Thyroid gland (tissue), 4 donors: ENCODE measurements at regions not wholly inside any gene's neighbourhood (a gene's known extent, or its start where the extent isn't known, plus 50 kb on each side); places are given as distances from the start of the nearest gene placed in this dataset.

Experiments used
- DNase-seq, 2 donors: peaks; one replicate each; pipeline ENCODE4 v3.0.0-alpha.2; 2019
- H3K27ac ChIP-seq, 3 donors: fragments of 200-600 bp; sonication (generic); 1 replicate in 2 of 3; 2 replicates in 1 of 3; pipeline ENCODE4 v1.5.1; 2016 to 2019; ENCODE audit warnings: mild to moderate bottlenecking in 1 of 3, moderate library complexity in 1 of 3
- H3K27me3 ChIP-seq: fragments of 200-600 bp; sonication (generic); one replicate; pipeline ENCODE4 v1.5.1; 2019
- H3K36me3 ChIP-seq, 2 donors: fragments of 200-600 bp; sonication (generic); one replicate each; pipeline ENCODE4 v1.5.1; 2016 to 2019
- H3K4me1 ChIP-seq, 2 donors: fragments of 200-600 bp; sonication (generic); one replicate each; pipeline ENCODE4 v1.5.1; 2017 to 2019
- H3K4me3 ChIP-seq, 3 donors: fragments of 200-600 bp; sonication (generic); replicated peaks in 1 of 3; 1 replicate in 2 of 3; 2 replicates in 1 of 3; pipeline ENCODE4 v1.5.1; 2016; ENCODE audit warnings: mild to moderate bottlenecking in 1 of 3
- H3K9me3 ChIP-seq: fragments of 200-600 bp; sonication (generic); one replicate; pipeline ENCODE4 v1.5.1; 2017
- POLR2A ChIP-seq, 2 donors: fragments of 450-650 bp; IDR thresholded peaks; one replicate each; pipeline ENCODE4 v1.6.1; 2017; ENCODE audit warnings: antibody characterized with exemption in 2 of 2, mild to moderate bottlenecking in 2 of 2, moderate library complexity in 1 of 2
- WGBS, 2 donors: methylation state at CpG; one replicate each; pipeline ENCODE4 v1.1.5; 2017; 5-methylcytosine and 5-hydroxymethylcytosine counted together
- intact Hi-C: fragments of 100-400 bp; cut with DNase I; formaldehyde crosslinking; loops from one replicate; pipeline ENCODE4 v1.15.1; 2023
- TF ChIP-seq, protein P1 (sequence below), 6 experiments: fragments of 200-600 bp in 3 of 6; fragments of 450-650 bp in 3 of 6; sonication (generic) in 3 of 6; IDR thresholded peaks; one replicate each; pipeline ENCODE4 v1.5.1; 2016 to 2019; ENCODE audit warnings: antibody characterized with exemption in 6 of 6, mild to moderate bottlenecking in 2 of 6, inconsistent platforms in 1 of 6, moderate library complexity in 1 of 6

DNA sequence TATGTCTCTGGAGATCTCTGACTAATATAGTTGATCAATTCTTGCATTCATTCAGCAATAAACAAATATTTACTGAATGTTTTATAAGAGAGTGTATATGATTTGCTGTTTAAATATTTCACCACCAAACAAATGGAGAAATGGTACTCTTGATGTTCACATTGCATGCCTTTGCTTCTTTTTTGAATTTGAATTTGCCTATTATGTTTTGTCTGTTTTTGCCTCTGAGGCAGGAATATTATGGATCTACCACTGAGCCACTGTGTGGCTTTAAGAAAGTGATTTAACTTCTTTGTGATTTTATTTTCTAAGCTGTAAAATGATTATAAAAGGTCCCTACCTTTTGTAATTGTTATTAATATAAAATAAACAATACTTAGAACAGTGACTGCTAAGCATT lies 345.0 kb downstream of the DOK5 start:
- DNase-seq, result no peak
- no peak for TF ChIP-seq POLR2A (IDR thresholded peaks at IDR 0.05)
- TF ChIP-seq, protein P1, sequence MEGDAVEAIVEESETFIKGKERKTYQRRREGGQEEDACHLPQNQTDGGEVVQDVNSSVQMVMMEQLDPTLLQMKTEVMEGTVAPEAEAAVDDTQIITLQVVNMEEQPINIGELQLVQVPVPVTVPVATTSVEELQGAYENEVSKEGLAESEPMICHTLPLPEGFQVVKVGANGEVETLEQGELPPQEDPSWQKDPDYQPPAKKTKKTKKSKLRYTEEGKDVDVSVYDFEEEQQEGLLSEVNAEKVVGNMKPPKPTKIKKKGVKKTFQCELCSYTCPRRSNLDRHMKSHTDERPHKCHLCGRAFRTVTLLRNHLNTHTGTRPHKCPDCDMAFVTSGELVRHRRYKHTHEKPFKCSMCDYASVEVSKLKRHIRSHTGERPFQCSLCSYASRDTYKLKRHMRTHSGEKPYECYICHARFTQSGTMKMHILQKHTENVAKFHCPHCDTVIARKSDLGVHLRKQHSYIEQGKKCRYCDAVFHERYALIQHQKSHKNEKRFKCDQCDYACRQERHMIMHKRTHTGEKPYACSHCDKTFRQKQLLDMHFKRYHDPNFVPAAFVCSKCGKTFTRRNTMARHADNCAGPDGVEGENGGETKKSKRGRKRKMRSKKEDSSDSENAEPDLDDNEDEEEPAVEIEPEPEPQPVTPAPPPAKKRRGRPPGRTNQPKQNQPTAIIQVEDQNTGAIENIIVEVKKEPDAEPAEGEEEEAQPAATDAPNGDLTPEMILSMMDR (IDR thresholded peaks at IDR 0.05), result no peak
- Histone ChIP-seq H3K4me3 (no peak overlapping the region), H3K36me3 (no peaks in the 10 kb centered on the region), H3K4me1 (no peaks in the 10 kb centered on the region), H3K9me3 (no peaks in the 10 kb centered on the region), H3K27me3 (no peaks in the 10 kb centered on the region), H3K27ac (no peak overlapping the region)
- intact Hi-C loops, result no loop called here

DNA sequence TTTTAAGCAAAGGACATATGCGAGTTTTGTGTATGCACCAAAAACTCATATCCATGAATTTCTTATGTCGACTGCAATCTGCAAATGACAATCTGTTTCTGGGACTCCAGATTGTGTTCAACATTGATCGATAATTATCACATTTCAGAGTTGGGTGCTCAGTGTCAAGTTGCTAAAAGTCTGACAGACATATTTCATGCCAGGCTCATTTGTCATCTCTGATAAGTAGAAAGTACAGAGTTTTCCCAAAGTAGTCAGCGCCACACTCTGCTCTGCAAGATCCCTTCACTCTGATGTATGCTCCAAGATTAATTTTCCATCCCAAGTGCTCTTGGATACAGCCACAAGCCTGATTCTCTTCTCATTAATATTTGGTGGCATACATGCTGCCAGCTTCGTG lies 331.1 kb downstream of the DOK5 start:
- 81% methylated on average over 5 of the region's 5 CpGs for WGBS, 2 donors
- no peak for DNase-seq
- no peak for TF ChIP-seq POLR2A (IDR thresholded peaks at IDR 0.05)
- TF ChIP-seq, protein P1 (IDR thresholded peaks at IDR 0.05), result no peak
- intact Hi-C loops, result no loop called here
- H3K9me3 ChIP-seq, result no peaks in the 10 kb centered on the region
- no peaks in the 10 kb centered on the region for H3K4me1 ChIP-seq
- no peaks in the 10 kb centered on the region for H3K27me3 ChIP-seq
- no peak overlapping the region for H3K4me3 ChIP-seq
- H3K36me3 ChIP-seq, result no peaks in the 10 kb centered on the region
- no peak overlapping the region for H3K27ac ChIP-seq

DNA sequence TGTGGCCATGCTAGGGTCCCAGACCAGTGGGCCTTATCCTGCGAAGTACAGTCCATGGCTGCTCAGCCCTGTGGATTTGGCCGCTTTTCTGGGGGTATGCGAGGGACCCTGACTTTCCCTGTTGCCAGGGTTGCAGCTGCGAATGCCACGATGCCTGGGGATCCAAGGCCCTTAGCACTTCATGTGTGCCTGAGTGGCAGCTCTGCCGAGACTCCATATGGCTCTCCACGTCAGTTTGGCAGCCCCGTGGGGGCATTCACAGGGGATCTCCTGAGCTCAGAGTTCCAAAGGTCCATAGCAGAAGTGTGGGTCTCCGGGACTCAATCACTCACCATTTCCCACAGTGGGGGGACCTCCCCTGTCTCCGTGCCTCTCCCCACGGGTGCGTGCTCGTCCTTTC lies 319.5 kb downstream of the DOK5 start:
- intact Hi-C loops, result no loop called here
- no peak for TF ChIP-seq POLR2A (IDR thresholded peaks at IDR 0.05)
- TF ChIP-seq, protein P1 (IDR thresholded peaks at IDR 0.05), result no peak

GRCh38 chr20:54794110-54794509 lies 318.7 kb downstream of the DOK5 start:
- Histone ChIP-seq H3K4me3 (no peak overlapping the region), H3K27me3 (no peaks in the 10 kb centered on the region), H3K27ac (no peak overlapping the region), H3K4me1 (no peaks in the 10 kb centered on the region), H3K9me3 (no peaks in the 10 kb centered on the region), H3K36me3 (no peaks in the 10 kb centered on the region)
- no peak for DNase-seq
- TF ChIP-seq, protein P1 (IDR thresholded peaks at IDR 0.05), result no peak
- no peak for TF ChIP-seq POLR2A (IDR thresholded peaks at IDR 0.05)
- intact Hi-C loops, result no loop called here
- WGBS, 2 donors, result 73 to 88% methylated on average over 6 of the region's 6 CpGs

More for the DNA sequence above, 319.5 kb downstream of the DOK5 start:
- DNase-seq, result no peak
- Histone ChIP-seq H3K9me3 (no peaks in the 10 kb centered on the region), H3K4me1 (no peaks in the 10 kb centered on the region), H3K27ac (no peak overlapping the region), H3K4me3 (no peak overlapping the region), H3K36me3 (no peaks in the 10 kb centered on the region), H3K27me3 (no peaks in the 10 kb centered on the region)
- 90 to 95% methylated on average over 11 to 13 of the region's 13 CpGs for WGBS, 2 donors

GRCh38 chr20:54793291-54793992 lies 318.0 kb downstream of the DOK5 start:
- DNase-seq, result no peak
- Histone ChIP-seq H3K27me3 (no peaks in the 10 kb centered on the region), H3K36me3 (no peaks in the 10 kb centered on the region), H3K4me3 (no peak overlapping the region), H3K9me3 (no peaks in the 10 kb centered on the region), H3K4me1 (no peaks in the 10 kb centered on the region), H3K27ac (no peak overlapping the region)
- TF ChIP-seq, protein P1 (IDR thresholded peaks at IDR 0.05), result no peak
- no peak for TF ChIP-seq POLR2A (IDR thresholded peaks at IDR 0.05)
- WGBS, 2 donors, result 72 to 80% methylated on average over 9 of the region's 9 CpGs
- intact Hi-C loops, result no loop called here
